HEK293 (cell line): ENCODE measurements at regions not wholly inside any gene's neighbourhood (a gene's known extent, or its start where the extent isn't known, plus 50 kb on each side); places are given as distances from the start of the nearest gene placed in this dataset.

Experiments
- CTCF ChIA-PET: fragments of 350-600 bp; formaldehyde crosslinking; extraction: SDS; loops from one replicate; lab custom pipeline; 2021; ENCODE audit warnings: antibody characterized with exemption; lab: Yijun Ruan, JAX
- POLR2A ChIA-PET: fragments of 300-600 bp; formaldehyde crosslinking; extraction: SDS; loops from one replicate; lab custom pipeline; 2020; ENCODE audit warnings: antibody characterized with exemption, inconsistent platforms; lab: Yijun Ruan, JAX
- H3K27ac ChIP-seq: fragments of 200-500 bp; sonication (Bioruptor generic); 2 replicates; pipeline ENCODE4 v1.5.1; 2014; ENCODE audit warnings: low read depth, low read length, control low read depth, inconsistent platforms; ENCODE audit errors: extremely low read depth
- H3K36me3 ChIP-seq, 2 experiments: fragments of 200-500 bp in 1 of 2; sonication (Bioruptor generic) in 1 of 2; 1 replicate in 1 of 2; 2 replicates in 1 of 2; pipeline ENCODE4 v1.5.1; 2014 to 2017; ENCODE audit warnings: inconsistent platforms in 2 of 2, low read length in 2 of 2; ENCODE audit not compliant: control insufficient read depth in 2 of 2, insufficient read depth in 1 of 2
- H3K4me1 ChIP-seq: fragments of 200-500 bp; sonication (Bioruptor generic); 2 replicates; pipeline ENCODE4 v1.5.1; 2014; ENCODE audit warnings: mild to moderate bottlenecking, low read length, inconsistent platforms; ENCODE audit not compliant: control insufficient read depth, insufficient read depth
- H3K4me3 ChIP-seq: 2 replicates; pipeline ENCODE4 v1.5.1; 2011; ENCODE audit warnings: low read depth, mild to moderate bottlenecking, control low read depth, low read length, moderate library complexity
- H3K9me3 ChIP-seq: fragments of 200-500 bp; sonication (Bioruptor generic); 2 replicates; pipeline ENCODE4 v1.5.1; 2014; ENCODE audit warnings: low read depth, low read length, inconsistent platforms; ENCODE audit not compliant: control insufficient read depth, insufficient read depth
- EGR2 ChIP-seq: fragments of 450-650 bp; formaldehyde crosslinking; IDR thresholded peaks from 2 replicates; pipeline ENCODE4 v1.5.1; 2016; ENCODE audit warnings: low read depth, missing biosample characterization, missing genetic modification characterization
- GLIS2 ChIP-seq: fragments of 450-650 bp; formaldehyde crosslinking; IDR thresholded peaks from 2 replicates; pipeline ENCODE4 v1.5.1; 2016; ENCODE audit warnings: missing biosample characterization, missing genetic modification characterization
- HOXD13 ChIP-seq: sonication (generic); formaldehyde crosslinking; IDR thresholded peaks from 2 replicates; pipeline ENCODE4 v1.8.0; 2022; ENCODE audit warnings: missing genetic modification reagents, borderline replicate concordance
- SALL2 ChIP-seq: fragments of 450-650 bp; formaldehyde crosslinking; IDR thresholded peaks from 2 replicates; pipeline ENCODE4 v1.5.0; 2017; ENCODE audit warnings: missing biosample characterization, mild to moderate bottlenecking, missing genetic modification characterization, borderline replicate concordance
- SCRT1 ChIP-seq: fragments of 450-650 bp; formaldehyde crosslinking; IDR thresholded peaks from 2 replicates; pipeline ENCODE4 v1.5.1; 2016; ENCODE audit warnings: missing biosample characterization, missing genetic modification characterization, borderline replicate concordance
- TRIM28 ChIP-seq: IDR thresholded peaks from 2 replicates; pipeline ENCODE4 v1.6.1; 2011; ENCODE audit warnings: low read length, control low read depth, borderline replicate concordance
- ZBTB17 ChIP-seq: fragments of 450-650 bp; formaldehyde crosslinking; IDR thresholded peaks from 2 replicates; pipeline ENCODE4 v1.5.1; 2016; ENCODE audit warnings: missing biosample characterization, missing genetic modification characterization
- ZBTB21 ChIP-seq: fragments of 450-650 bp; formaldehyde crosslinking; IDR thresholded peaks from 2 replicates; pipeline ENCODE4 v1.5.1; 2017; ENCODE audit warnings: missing biosample characterization, missing genetic modification characterization
- ZNF169 ChIP-seq: fragments of 450-650 bp; formaldehyde crosslinking; IDR thresholded peaks from 2 replicates; pipeline ENCODE4 v1.5.1; 2016; ENCODE audit warnings: missing biosample characterization, missing genetic modification characterization
- ZNF394 ChIP-seq: fragments of 450-650 bp; formaldehyde crosslinking; IDR thresholded peaks from 2 replicates; pipeline ENCODE4 v1.5.1; 2016; ENCODE audit warnings: missing biosample characterization, missing genetic modification characterization, mild to moderate bottlenecking, moderate library complexity, borderline replicate concordance
- ZNF398 ChIP-seq: fragments of 450-650 bp; formaldehyde crosslinking; IDR thresholded peaks from 2 replicates; pipeline ENCODE4 v1.5.1; 2017; ENCODE audit warnings: missing biosample characterization, missing genetic modification characterization
- ZNF529 ChIP-seq: fragments of 450-650 bp; formaldehyde crosslinking; IDR thresholded peaks from 2 replicates; pipeline ENCODE4 v1.5.1; 2017; ENCODE audit warnings: missing genetic modification characterization, missing biosample characterization; ENCODE audit not compliant: insufficient replicate concordance
- ZNF555 ChIP-seq: fragments of 450-650 bp; formaldehyde crosslinking; conservative IDR thresholded peaks from 2 replicates; pipeline ENCODE4 v1.5.1; 2017; ENCODE audit warnings: missing biosample characterization, mild to moderate bottlenecking, missing genetic modification characterization, inconsistent platforms
- ZNF580 ChIP-seq: fragments of 450-650 bp; formaldehyde crosslinking; IDR thresholded peaks from 2 replicates; pipeline ENCODE4 v1.5.1; 2016; ENCODE audit warnings: missing biosample characterization, missing genetic modification characterization
- ZNF585B ChIP-seq: fragments of 450-650 bp; formaldehyde crosslinking; IDR thresholded peaks from 2 replicates; pipeline ENCODE4 v1.5.1; 2016; ENCODE audit warnings: missing biosample characterization, missing genetic modification characterization
- ZNF626 ChIP-seq: fragments of 450-650 bp; sonication (Bioruptor Pico); formaldehyde crosslinking; IDR thresholded peaks from 2 replicates; pipeline ENCODE4 v1.5.1; 2018; ENCODE audit warnings: missing biosample characterization, missing genetic modification characterization, inconsistent platforms
- ZNF654 ChIP-seq: fragments of 450-650 bp; formaldehyde crosslinking; IDR thresholded peaks from 2 replicates; pipeline ENCODE4 v1.5.1; 2016; ENCODE audit warnings: low read depth, missing biosample characterization, missing genetic modification characterization
- ZNF701 ChIP-seq: fragments of 450-650 bp; formaldehyde crosslinking; IDR thresholded peaks from 2 replicates; pipeline ENCODE4 v1.5.1; 2016; ENCODE audit warnings: missing biosample characterization, missing genetic modification characterization
- ZSCAN30 ChIP-seq: fragments of 450-650 bp; IDR thresholded peaks from 2 replicates; pipeline ENCODE4 v1.5.1; 2018; ENCODE audit warnings: missing biosample characterization, mild to moderate bottlenecking, missing genetic modification characterization, moderate library complexity
- ZSCAN5A ChIP-seq: fragments of 450-650 bp; formaldehyde crosslinking; IDR thresholded peaks from 2 replicates; pipeline ENCODE4 v1.5.1; 2016; ENCODE audit warnings: missing biosample characterization, missing genetic modification characterization
- TF ChIP-seq, protein P1 (sequence below): fragments of 450-650 bp; formaldehyde crosslinking; IDR thresholded peaks from 2 replicates; pipeline ENCODE4 v1.5.1; 2016; ENCODE audit warnings: missing biosample characterization, missing genetic modification characterization
- TF ChIP-seq, protein P2 (sequence below): fragments of 450-650 bp; formaldehyde crosslinking; IDR thresholded peaks from 2 replicates; pipeline ENCODE4 v1.5.1; 2016; ENCODE audit warnings: missing biosample characterization, missing genetic modification characterization
- TF ChIP-seq, protein P3 (sequence below): fragments of 450-650 bp; formaldehyde crosslinking; IDR thresholded peaks from 2 replicates; pipeline ENCODE4 v1.5.1; 2016; ENCODE audit warnings: missing biosample characterization, missing genetic modification characterization
- TF ChIP-seq, protein P4 (sequence below): fragments of 450-650 bp; IDR thresholded peaks from 2 replicates; pipeline ENCODE4 v1.5.1; 2018; ENCODE audit warnings: missing biosample characterization, mild to moderate bottlenecking, missing genetic modification characterization

DNA sequence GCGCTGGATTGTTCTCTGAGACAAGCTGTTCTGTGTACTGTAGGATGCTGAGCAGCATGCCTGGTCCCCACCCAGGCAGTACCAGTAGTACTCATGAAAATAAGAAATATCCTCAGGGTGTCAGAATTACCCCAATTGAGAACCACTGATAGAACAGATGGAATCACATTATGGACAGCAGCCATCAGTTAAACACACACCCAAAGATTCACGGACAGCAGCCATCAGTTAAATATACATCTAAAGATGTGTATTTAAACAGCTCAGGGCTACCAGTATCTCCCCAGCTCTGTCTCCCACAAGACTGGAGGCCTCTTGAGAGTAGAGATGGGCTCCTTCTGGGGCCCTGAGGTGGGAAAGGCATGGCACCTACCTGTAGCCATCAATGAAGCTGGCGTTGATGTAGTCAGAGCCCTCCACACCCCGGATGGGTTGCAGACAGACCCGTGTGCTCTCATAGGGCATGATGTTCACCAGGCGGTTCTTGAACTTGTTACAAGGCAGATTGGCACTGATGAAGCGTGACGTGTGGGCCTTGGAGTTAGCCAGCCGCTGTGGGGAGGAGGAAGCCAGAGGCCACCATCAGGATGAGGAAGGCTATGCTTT is 129.3 kb downstream of the PTPRS start:
- no peaks in the 10 kb centered on the region for H3K4me1 ChIP-seq
- H3K9me3 ChIP-seq, result no peaks in the 10 kb centered on the region
- H3K36me3 ChIP-seq, result peaks cover 0 to 83% of the 10 kb centered on the region in 2 experiments; a peak in 2 of 3 replicates
- H3K4me3 ChIP-seq, result no peak overlapping the region
- ChIA-PET POLR2A (no interaction called here), CTCF (interaction anchor here (0.6 to 1.4 kb wide), 3 partner anchors 10 to 59 kb away, joined by 3 to 4 read pairs (median 3); no protein-coding TSS in a partner anchor)
- H3K27ac ChIP-seq, result no peak overlapping the region
- TF ChIP-seq SALL2 (tag by site-specific recombination) (no peak), ZSCAN5A (tag by site-specific recombination) (0 out of 2 replicates have a peak, but pooled peaks have one; percentile 29), TRIM28 (no peak), HOXD13 (no peak), ZSCAN30 (peak; percentile 100), ZNF580 (tag by site-specific recombination) (0 out of 2 replicates have a peak, but pooled peaks have one; percentile 12)
- TF ChIP-seq, protein P1, sequence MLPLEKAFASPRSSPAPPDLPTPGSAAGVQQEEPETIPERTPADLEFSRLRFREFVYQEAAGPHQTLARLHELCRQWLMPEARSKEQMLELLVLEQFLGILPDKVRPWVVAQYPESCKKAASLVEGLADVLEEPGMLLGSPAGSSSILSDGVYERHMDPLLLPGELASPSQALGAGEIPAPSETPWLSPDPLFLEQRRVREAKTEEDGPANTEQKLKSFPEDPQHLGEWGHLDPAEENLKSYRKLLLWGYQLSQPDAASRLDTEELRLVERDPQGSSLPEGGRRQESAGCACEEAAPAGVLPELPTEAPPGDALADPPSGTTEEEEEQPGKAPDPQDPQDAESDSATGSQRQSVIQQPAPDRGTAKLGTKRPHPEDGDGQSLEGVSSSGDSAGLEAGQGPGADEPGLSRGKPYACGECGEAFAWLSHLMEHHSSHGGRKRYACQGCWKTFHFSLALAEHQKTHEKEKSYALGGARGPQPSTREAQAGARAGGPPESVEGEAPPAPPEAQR, result no peak

DNA sequence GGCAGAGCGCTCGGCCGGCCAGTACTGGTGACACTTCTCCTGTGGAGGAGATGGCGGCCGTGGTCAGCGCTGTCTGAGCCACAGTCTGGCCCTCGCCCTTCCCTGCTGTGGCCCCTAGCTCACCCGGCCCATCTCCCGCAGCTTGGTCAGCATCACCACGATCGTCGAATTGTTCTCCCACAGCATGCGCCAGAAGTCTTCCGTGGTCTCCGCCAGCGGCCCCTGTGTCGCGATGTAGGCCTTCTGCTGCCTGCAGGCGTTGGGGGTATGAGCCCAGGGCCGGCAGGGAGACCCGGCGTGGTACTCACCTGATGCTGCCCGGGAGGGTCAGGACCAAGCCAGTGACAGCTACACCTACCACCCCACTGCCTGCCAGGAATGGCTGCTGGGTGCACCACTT is 130.1 kb downstream of the PTPRS start:
- Histone ChIP-seq H3K4me1 (no peaks in the 10 kb centered on the region), H3K4me3 (no peak overlapping the region), H3K9me3 (no peaks in the 10 kb centered on the region), H3K36me3 (peaks cover 0 to 75% of the 10 kb centered on the region in 2 experiments; a peak in 2 of 3 replicates), H3K27ac (no peak overlapping the region)
- POLR2A ChIA-PET, result no interaction called here
- CTCF ChIA-PET, result interaction anchor here (0.5 to 0.6 kb wide), 2 partner anchors 58 to 680 kb away, joined by 3 read pairs; no protein-coding TSS in a partner anchor
- TF ChIP-seq EGR2 (tag by site-specific recombination), result no peak
- TF ChIP-seq ZNF654 (tag by site-specific recombination), result no peak
- no peak for TF ChIP-seq ZNF394 (tag by site-specific recombination)
- TF ChIP-seq ZNF169 (tag by site-specific recombination), result no peak
- TF ChIP-seq GLIS2 (tag by site-specific recombination), result no peak
- TF ChIP-seq SCRT1 (tag by site-specific recombination), result no peak
- no peak for TF ChIP-seq ZNF555
- no peak for TF ChIP-seq ZNF398 (tag by site-specific recombination)
- TF ChIP-seq, protein P2, sequence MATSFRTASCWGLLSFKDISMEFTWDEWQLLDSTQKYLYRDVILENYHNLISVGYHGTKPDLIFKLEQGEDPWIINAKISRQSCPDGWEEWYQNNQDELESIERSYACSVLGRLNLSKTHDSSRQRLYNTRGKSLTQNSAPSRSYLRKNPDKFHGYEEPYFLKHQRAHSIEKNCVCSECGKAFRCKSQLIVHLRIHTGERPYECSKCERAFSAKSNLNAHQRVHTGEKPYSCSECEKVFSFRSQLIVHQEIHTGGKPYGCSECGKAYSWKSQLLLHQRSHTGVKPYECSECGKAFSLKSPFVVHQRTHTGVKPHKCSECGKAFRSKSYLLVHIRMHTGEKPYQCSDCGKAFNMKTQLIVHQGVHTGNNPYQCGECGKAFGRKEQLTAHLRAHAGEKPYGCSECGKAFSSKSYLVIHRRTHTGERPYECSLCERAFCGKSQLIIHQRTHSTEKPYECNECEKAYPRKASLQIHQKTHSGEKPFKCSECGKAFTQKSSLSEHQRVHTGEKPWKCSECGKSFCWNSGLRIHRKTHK, result no peak
- TF ChIP-seq ZNF701 (tag by site-specific recombination), result no peak
- TF ChIP-seq ZNF585B (tag by site-specific recombination), result no peak
- TF ChIP-seq ZNF626, result no peak
- TF ChIP-seq ZBTB21 (tag by site-specific recombination), result no peak
- no peak for TF ChIP-seq ZBTB17 (tag by site-specific recombination)
- TF ChIP-seq, protein P3, sequence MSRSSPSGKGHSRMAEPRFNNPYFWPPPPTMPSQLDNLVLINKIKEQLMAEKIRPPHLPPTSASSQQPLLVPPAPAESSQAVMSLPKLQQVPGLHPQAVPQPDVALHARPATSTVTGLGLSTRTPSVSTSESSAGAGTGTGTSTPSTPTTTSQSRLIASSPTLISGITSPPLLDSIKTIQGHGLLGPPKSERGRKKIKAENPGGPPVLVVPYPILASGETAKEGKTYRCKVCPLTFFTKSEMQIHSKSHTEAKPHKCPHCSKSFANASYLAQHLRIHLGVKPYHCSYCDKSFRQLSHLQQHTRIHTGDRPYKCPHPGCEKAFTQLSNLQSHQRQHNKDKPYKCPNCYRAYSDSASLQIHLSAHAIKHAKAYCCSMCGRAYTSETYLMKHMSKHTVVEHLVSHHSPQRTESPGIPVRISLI (tag by site-specific recombination), result no peak
- TF ChIP-seq ZNF529 (tag by site-specific recombination), result no peak
- TF ChIP-seq, protein P4, sequence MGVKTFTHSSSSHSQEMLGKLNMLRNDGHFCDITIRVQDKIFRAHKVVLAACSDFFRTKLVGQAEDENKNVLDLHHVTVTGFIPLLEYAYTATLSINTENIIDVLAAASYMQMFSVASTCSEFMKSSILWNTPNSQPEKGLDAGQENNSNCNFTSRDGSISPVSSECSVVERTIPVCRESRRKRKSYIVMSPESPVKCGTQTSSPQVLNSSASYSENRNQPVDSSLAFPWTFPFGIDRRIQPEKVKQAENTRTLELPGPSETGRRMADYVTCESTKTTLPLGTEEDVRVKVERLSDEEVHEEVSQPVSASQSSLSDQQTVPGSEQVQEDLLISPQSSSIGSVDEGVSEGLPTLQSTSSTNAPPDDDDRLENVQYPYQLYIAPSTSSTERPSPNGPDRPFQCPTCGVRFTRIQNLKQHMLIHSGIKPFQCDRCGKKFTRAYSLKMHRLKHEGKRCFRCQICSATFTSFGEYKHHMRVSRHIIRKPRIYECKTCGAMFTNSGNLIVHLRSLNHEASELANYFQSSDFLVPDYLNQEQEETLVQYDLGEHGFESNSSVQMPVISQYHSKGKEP (tag by site-specific recombination), result no peak
